ENCODE measurements at regions not wholly inside any gene's neighbourhood (a gene's known extent, or its start where the extent isn't known, plus 50 kb on each side); places are given as distances from the start of the nearest gene placed in this dataset.

- no peak for DNase-seq (ENCODE audit: extremely low read depth in 1 of 11, low read depth in 9 of 11, low spot score in 4 of 11)
Measured at GRCh38 chr6:144722154-144722737, 437.1 kb downstream of the UTRN start.

GRCh38 chr6:144722925-144723324, 437.8 kb downstream of the UTRN start:
- no peak for DNase-seq (ENCODE audit: extremely low read depth in 1 of 11, low read depth in 9 of 11, low spot score in 4 of 11)

DNA sequence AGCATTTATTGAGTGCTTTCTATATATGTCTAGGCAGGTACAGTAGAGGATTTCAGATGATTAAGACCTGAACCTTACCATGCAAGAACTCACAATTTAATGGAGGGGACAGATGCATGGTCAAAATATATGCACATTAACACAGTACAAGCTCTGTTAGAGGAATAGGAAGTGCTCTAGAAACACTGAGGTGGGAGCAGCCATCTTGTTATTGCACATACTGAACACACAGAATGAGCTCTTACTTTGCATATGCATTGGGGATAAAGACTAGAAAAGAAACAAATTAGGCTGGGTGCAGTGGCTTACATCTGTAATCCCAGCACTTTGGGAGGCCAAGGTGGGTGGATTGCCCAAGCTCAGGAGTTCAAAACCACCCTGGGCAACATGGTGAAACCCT, 438.3 kb downstream of the UTRN start:
- DNase-seq (ENCODE audit: extremely low read depth in 1 of 11, low read depth in 9 of 11, low spot score in 4 of 11) = no peak

DNA sequence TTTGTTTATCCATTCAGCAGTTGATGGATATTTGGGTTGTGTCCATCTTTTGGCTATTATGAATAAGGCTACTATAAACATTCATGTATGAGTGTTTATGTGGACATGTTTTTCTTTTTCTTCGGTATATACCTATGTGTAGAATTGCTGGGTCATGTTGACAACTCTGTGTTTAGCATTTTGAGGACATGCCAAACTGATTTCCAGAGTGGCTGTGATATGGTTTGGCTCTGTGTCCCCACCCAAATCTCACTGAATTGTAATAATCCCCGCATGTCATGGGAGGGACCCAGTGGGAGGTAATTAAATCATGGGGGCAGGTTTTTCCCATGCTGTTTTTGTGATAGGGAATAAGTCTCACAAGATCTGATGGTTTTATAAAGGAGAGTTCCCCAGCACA, 439.7 kb downstream of the UTRN start:
- no peak for DNase-seq (ENCODE audit: extremely low read depth in 1 of 11, low read depth in 9 of 11, low spot score in 4 of 11)

DNA sequence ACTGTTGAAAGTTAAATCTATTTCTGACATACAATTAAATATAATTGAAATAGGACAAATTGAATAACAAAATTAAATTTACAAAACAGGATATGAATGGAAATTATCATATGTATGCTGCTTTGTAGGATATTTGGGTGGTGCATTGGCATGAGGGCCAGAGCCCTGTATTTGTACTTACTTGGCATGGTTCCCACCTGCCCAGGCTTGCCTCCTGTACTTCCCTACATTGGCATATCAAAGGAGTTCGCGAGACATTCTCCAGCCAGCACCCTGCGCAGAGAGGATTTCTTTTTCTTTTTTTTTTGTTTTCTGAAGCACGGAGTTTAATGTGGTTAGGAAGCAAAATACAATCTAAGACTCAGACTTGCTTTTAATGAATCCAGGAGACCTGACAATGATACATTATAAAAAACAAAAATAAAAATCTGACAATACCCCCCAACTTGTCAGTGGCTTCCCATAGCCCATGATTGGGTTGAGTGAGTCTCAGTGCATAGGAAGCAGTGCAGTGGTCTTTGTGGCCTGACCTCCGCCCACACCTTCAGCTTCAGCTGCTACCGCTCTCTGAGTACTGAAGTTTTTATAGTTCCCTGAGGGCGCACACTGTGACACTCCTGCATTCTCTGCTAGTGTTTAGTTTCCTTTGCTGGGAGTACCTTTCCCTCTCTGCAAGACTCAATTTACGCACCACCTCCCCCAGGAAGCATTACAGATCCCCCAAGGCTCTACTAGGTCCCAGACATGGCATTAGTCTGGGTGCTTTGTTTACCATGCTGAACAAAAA, 440.8 kb downstream of the UTRN start:
- DNase-seq (ENCODE audit: extremely low read depth in 1 of 11, low read depth in 9 of 11, low spot score in 4 of 11) = peak in 9 of 11 donors; percentile 42 to 74 (median 57)

DNA sequence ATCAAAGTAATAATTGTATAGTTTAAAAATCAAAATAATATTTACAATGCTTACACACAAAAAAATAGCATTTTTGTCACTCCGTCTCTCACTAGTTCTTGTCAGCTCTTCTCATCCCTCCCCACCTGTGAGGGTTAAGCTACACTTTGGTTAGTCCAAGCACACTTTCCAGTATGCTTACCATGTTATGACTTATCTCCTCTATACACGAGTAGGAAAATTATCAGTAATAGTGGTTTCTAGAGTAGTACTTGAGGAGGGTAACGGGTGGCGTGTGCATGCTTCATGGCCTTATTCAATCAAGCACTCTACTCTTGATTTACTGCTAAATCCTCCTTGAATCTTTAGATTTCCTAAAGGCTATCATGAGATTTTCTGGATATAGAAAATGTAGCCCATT, 443.7 kb downstream of the UTRN start:
- DNase-seq (ENCODE audit: extremely low read depth in 1 of 11, low read depth in 9 of 11, low spot score in 4 of 11) = no peak

DNA sequence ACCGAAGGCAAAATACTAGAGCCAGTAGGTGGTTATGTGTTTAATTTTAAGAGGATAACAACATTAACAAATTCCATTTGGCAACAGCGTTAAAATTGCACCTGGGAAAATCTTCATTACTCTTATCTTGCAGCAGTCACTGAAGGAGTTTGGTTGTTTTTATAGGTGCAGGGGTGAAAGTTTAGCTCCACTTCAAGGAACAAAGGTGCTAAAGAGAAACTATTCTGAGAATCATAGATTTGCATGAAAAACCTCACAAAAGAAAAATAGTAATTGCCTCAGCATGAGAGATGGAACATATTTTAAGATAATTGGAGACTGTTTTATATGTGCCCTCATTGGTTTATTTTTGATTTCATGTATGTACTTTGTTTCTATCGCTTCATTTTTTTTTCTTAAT, 444.4 kb downstream of the UTRN start:
- DNase-seq (ENCODE audit: extremely low read depth in 1 of 11, low read depth in 9 of 11, low spot score in 4 of 11) = no peak

- DNase-seq (ENCODE audit: extremely low read depth in 1 of 11, low read depth in 9 of 11, low spot score in 4 of 11) = peak in 1 of 11 donors; percentile 22
Measured at GRCh38 chr6:144730088-144730645, 445.0 kb downstream of the UTRN start.

DNA sequence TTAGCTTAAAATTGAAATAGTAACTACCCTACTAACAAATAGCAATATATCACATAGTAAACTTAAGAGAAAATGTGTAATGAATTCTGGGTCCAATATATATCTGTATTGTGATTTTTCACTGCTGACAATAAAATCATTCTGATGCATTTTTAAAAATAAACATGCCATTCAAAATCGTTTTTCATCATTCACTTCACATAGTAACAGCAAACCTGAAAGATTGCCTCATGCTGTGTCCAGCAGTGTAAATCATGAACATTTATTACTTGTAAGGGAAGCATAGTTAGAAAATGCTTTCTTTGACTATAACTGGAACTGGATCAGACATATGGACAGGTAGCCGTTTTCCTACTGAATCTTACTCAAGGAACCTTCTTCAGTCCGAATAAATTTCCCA, 446.1 kb downstream of the UTRN start:
- DNase-seq (ENCODE audit: extremely low read depth in 1 of 11, low read depth in 9 of 11, low spot score in 4 of 11) = no peak

DNA sequence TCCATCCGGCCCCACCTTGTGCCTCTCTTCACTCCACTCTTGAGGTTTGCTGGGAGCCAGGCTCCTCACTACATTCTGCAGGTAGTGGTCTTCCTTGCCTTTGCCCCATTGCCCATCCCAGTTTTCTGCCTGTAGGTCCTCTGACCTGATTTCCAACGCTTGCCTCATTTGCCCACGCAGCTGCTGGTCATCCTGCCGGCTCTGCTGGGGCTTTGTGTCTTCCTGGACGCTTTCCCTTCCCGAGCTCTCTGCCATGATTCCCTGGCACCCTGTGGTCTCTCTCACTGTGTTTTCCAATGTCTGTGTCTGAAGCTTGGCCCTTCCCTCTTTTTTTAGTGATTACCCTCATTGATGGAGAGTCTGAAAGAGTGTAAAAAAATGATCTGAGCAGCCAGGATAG, 451.6 kb downstream of the UTRN start:
- DNase-seq (ENCODE audit: extremely low read depth in 1 of 11, low read depth in 9 of 11, low spot score in 4 of 11) = no peak

DNA sequence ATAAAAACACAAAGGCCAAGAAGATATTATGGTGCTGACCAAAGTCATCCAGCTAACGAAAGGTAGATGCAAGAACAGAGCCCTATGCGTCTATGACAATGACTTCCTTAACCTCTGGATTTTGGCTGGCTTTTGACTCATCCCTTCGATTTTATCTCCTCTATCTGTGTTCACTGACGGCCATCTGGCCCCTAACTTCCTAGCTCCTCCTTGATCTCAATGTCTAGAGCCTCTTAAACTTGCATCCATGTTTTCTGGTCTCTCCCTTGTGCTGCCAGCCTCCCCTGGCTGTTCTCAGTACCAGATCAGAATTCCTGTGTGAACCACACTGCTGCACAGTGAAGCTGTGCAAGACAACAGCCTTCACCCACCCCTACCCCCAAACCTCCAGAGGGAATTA, 452.9 kb downstream of the UTRN start:
- DNase-seq (ENCODE audit: extremely low read depth in 1 of 11, low read depth in 9 of 11, low spot score in 4 of 11) = no peak

DNA sequence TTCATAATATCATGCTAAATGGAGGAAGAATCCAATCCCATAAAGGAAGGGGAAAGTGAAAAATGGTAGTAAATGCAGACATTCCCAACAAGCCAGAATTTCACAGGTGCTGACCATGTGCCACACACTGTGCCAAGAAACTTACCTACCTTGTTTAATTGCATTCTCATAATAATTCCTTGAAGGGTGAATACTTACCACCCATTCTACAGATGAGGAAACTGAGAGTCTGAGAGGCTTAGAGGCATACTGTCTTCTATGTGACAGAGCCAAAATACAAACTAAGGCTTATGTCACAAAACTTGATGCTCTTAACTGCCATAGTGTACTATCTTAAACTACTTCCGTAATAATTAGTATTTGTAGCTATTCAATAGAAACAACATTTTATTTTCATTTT, 454.7 kb downstream of the UTRN start:
- DNase-seq (ENCODE audit: extremely low read depth in 1 of 11, low read depth in 9 of 11, low spot score in 4 of 11) = no peak

GRCh38 chr6:144741659-144742058, 456.5 kb downstream of the UTRN start:
- DNase-seq (ENCODE audit: extremely low read depth in 1 of 11, low read depth in 9 of 11, low spot score in 4 of 11) = no peak

- no peak for DNase-seq (ENCODE audit: extremely low read depth in 1 of 11, low read depth in 9 of 11, low spot score in 4 of 11)
Measured at GRCh38 chr6:144742779-144743178, 457.6 kb downstream of the UTRN start.

GRCh38 chr6:144744720-144745119, 459.6 kb downstream of the UTRN start:
- DNase-seq (ENCODE audit: extremely low read depth in 1 of 11, low read depth in 9 of 11, low spot score in 4 of 11) = no peak

- no peak for DNase-seq (ENCODE audit: extremely low read depth in 1 of 11, low read depth in 9 of 11, low spot score in 4 of 11)
Measured at GRCh38 chr6:144745439-144745838, 460.3 kb downstream of the UTRN start.

- DNase-seq (ENCODE audit: extremely low read depth in 1 of 11, low read depth in 9 of 11, low spot score in 4 of 11) = no peak
Measured at GRCh38 chr6:144746902-144747469, 461.9 kb downstream of the UTRN start.

- DNase-seq (ENCODE audit: extremely low read depth in 1 of 11, low read depth in 9 of 11, low spot score in 4 of 11) = no peak
Measured at GRCh38 chr6:144749263-144749662, 464.1 kb downstream of the UTRN start.

DNA sequence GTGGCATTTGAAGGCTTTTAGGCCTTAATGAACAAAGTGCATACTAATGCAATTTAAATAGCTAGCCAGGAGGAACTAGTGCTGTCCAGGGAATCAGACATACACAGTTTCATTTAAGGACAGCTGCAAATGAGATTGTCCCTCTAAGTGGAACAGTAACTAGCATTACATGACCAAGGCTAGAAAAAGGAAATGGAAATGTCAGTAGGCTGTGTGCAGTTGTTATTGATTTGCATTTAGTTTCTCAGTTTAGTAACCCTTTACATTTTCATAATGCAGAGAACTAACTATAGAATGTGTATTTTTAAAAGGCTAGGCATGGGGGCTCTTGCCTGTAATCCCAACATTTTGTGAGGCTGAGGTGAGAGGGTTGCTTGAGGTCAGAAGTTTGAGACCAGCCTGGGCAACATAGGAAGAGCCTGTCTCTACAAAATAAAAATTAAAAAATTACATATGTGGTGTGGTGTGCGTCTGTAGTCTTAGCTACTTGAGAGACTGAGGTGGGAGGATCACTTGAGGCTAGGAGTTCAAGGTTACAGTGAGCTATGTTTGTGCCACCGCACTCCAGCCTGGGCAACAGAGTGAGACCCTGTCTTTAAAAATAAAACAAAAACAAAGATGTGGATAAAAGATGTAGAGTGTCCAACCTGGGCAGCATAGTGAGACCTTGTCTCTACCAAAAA, 468.0 kb downstream of the UTRN start:
- DNase-seq (ENCODE audit: extremely low read depth in 1 of 11, low read depth in 9 of 11, low spot score in 4 of 11) = no peak

DNA sequence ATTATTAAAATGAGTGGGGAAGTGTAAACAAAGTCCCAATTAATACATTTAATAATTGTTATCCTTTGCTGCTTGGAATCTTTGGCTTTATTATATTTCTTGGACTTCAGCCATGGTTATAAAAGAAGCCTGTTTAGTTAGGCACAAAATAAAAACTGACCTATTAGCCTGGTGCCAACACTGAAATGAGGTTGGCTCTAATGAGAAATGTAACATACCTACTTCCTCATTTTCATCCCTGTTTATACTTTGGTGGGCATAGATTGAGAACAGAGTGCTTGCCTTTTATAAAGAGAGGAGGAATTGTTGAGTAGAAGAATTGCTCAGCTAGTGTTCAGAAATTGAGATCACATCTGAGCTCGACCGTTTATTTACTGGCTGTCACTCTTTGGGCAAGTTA, 471.3 kb downstream of the UTRN start:
- DNase-seq (ENCODE audit: extremely low read depth in 1 of 11, low read depth in 9 of 11, low spot score in 4 of 11) = no peak

All from renal cortex interstitium (tissue), 11 donors.